HG03575 (cell line): ENCODE measurements at regions not wholly inside any gene's neighbourhood (a gene's known extent, or its start where the extent isn't known, plus 50 kb on each side); places are given as distances from the start of the nearest gene placed in this dataset.
"Not testable (repeated sequence)": the region's sequence is repeated elsewhere in the genome, so short reads cannot be mapped to it uniquely, and the experiment has no call there.

Experiments
- ATAC-seq: cut with Tn5 transposase; IDR thresholded peaks from one replicate; pipeline ENCODE4 v1.9.1; 2021; ENCODE audit not compliant: unreplicated experiment, insufficient number of reproducible peaks, low FRiP score; ENCODE audit errors: extremely low read depth

DNA sequence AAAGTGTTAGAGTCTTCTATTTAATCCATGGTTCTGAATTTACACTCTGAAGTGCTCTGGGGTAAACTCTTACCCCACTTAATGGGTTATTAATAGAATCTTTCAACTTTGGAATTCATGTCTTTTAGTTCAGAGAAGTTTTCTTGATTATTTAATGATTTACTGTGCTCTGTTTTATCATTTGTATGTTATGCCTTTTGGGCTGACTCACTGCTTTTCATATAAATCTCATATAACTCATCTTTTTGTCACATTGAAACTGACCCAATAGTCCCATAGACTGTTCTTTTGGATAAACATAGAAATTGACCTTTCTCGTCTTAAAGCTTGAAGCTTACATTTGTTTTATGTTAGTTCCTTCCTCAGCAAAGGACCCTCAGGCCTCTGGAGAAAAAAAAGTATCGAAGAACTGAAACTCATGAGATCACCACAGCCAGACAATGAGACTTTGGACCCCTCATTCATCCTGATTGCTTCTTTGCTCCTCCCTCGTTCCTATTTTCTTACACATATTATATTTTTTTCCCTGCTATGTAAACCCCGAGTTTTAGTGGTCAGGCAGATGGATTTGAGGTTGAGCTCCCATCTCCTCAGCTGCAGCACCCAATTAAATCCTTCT, 229.1 kb upstream of the CBLB start:
- no peak for ATAC-seq

DNA sequence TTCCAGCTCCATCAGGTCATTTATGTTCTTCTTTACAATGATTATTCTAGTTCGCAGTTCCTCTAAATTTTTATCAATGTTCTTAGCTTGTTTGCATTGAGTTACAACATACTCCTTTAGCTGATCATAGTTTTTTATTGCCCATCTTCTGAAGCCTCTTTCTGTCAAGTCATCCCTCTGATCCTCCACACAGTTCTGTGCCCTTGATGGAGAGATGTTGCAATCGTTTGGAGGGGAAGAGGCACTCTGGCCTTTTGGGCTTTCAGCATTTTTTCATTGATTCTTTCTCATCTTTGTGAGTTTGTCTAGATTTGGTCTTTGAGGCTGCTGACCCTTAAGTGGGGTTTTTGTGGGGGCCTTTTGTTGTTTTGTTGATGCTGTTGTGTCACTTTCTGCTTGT, 234.6 kb upstream of the CBLB start:
- ATAC-seq: no peak

DNA sequence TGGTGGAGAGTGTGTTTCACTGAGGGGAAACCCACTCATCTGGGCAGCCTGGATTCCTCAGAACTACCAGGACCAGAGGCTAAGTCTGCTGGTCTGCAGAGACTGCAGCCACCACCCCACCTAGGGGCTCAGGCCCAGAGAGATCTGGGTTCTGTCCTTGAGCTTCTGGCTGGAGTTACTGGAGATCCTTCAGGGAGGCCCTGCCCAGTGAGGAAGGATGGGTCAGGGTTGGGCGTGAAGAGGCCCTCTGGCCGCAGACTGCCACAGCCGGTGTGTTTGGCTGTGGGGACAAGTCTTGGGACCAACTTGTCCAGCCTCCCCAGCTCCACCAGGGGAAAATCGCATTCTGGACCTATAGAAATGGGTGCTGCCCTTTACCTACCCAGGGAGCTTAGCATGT, 235.3 kb upstream of the CBLB start:
- no peak for ATAC-seq

DNA sequence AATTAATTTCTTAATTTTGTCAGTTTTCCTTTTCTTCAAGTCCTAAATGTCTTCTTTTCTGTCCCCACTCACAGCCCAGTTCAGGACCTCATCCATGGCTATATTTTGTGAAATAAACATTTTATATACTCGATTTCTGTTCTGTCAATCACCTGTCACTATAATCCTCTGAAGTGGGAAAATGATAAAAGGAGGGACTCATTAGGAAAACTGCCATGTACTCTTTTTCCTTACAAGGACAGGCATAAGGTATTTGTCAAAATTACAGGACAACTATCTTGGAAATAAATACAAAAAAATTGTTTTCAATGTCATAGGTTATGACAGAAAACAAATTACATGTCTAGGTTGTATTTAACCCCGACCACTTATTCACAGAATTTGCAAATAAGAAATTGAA, 240.1 kb upstream of the CBLB start:
- no peak for ATAC-seq

DNA sequence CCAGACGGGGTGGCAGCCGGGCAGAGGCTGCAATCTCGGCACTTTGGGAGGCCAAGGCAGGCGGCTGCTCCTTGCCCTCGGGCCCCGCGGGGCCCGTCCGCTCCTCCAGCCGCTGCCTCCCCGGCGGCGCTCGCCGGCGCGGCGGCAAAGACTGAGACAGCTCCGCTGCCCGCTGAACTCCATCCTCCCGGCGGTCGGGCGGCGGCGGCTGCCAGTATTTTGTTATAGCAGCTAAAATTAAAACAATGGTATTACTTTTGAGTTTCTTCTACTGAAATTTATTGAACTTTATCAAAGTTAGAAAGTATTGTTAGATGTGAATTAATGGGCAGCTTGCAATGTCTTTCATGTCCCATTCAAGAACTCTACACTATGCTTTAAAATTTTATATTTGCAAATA, 243.7 kb upstream of the CBLB start:
- not testable (repeated sequence) for ATAC-seq

DNA sequence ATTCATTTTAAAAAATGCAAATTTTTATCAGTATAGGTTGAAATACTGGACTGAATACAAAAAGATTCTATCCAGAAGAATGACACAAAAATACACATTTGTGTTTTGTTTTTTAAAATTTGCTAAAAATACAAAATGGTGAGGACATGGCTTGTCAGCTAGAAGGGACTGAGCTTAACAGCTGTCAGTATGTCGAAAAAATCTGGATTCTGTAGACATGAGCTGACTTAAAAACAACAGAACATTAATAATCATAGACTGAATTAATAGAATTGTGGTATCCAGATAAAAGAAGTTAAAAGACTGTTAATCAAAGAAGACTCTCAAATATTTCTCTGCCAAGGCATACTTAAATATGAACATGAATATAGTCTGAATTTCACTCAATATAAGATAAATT, 244.9 kb upstream of the CBLB start:
- ATAC-seq: no peak

DNA sequence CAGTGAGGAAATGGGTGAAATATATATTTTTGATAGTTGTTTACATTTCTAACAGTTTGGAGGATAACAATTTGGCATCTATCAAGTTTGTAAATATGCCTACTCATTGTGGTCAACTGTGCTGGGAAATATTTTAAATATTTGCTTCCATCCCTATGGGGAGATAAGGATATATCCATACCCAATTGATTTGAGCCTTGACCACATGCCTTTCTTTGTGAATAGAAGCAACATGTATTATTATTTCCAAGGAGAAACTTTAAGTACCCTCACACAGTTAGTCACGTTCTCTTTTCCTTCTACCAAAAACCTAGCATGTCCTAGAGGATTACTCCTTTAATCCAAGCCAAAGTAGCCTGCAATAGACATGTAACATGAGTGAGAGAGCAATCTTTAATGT, 245.4 kb upstream of the CBLB start:
- ATAC-seq: no peak

DNA sequence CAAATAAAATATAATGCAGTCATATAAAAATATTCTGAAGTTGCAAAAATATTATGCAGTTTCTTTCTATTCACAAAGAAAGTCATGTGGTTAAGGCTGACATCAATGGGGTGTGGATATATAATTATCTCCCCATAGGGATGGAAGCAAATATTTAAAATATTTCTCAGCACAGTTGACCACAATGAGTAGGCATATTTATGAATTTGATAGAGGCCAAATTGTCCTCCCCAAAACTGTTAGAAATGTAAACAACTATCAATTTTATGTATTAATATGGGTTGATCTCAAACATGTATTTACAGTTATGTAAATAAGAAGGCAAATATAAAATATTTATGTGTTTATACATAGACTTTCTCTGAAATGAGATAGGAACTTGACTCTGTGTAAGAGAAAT, 246.0 kb upstream of the CBLB start:
- no peak for ATAC-seq

DNA sequence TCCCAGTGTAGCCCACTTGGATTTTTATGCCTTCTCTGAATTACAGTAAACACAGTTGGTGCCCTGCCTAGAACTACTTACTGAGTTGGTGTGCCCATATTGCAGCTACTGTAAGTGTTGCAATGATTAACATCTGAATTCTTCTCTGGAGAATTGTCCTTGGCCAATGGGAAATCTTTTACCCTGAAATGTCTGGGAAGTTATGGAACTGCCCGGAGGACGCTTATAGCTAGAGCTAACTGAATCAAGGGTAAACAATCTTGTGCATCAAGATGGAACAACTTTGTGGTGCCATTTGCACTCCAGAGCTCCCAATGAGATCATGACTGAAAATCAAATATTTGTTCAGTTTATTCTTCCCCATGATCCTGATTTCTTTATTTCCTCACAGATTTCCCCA, 246.7 kb upstream of the CBLB start:
- ATAC-seq: no peak

DNA sequence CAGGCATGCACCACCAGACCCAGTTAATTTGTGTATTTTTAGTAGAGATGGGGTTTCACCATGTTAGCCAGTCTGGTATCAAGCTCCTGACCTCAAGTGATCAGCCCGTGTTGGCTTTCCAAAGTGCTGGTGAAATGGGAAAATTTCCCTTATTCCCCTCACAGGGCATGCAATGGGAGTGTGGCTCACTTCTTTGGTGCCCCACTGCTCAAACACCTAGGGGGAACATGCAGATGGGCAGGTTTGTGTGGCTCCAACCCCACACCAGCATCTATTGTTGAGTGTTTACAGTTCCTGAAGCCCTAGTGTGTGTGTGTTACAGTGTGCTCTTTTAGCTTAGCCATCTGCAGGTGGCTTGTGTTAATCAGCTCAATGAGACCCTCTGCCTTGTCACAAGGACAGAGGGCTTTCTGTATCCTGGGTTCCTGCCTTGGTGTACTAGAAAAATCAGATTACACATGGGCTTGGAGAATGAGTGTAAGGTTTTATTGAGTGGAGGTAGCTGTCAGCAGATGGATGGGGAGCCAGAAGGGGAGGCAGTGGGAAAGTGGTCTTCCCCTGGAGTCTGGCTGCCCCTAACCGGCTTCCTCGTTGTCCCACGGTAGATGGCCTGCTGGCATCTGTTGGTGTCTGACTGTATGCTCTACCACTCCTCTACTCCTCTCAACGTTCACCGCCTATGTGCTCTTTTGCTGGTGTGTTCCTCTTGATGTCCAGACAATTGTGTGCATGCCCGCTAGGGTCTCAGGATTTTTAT, 248.1 kb upstream of the CBLB start:
- ATAC-seq: no peak

DNA sequence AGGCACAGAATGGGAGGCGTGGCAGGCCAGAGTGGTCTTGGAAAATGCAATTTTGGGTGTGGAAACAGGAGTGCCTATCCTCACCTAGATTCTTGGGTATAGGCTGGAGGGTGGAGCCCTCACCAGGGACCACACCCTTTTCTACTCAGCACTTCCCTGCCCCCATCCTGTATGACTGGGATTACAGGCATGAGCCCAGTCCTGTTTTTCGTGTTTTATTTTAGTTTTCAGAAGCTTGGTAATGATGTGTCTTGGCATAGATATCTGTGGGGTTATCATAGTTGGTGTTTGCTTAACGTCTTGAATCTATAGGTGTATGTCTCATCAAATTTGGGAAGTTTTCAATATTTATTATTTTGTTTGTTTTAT, 248.7 kb upstream of the CBLB start:
- ATAC-seq: no peak

DNA sequence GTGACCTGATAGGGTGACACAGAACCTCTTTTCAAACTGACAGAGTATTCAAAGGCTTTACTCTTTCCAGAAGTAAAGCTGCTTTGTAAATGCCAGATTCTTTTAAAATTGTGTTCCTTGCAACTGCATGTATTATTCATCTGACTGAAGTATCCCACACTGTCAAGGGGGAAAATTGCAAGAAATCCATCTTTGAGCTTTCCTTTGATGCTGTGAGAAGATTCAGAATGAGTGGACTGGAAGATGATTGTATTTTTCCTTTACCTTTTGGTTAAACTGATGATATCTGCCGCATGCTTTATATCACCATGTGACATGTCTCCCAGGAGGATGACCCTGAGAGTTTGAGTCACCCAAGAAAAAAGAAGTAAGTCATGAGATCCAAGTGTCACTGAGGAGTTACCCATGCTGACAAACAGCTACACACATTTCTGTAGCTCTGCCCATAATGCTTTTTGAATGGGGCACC, 250.8 kb upstream of the CBLB start:
- ATAC-seq: no peak

DNA sequence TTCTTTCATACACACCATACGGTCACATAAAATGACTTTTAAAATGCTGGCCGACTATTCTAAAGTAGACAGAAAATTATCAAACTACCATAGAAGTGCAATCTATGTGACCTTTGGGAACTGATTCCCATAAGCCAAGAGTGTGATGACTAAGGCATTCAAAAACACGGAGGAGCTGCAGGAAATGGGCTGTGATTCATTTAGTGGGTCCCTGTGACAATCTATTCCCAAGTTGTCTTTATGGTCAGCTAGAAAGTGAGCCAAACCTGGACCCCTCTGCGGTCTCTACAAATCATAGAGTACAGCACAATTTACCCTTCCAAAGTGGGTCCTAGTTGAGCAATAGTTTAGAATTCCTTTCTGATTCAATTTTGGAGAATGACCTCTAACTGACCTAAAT, 251.5 kb upstream of the CBLB start:
- no peak for ATAC-seq

DNA sequence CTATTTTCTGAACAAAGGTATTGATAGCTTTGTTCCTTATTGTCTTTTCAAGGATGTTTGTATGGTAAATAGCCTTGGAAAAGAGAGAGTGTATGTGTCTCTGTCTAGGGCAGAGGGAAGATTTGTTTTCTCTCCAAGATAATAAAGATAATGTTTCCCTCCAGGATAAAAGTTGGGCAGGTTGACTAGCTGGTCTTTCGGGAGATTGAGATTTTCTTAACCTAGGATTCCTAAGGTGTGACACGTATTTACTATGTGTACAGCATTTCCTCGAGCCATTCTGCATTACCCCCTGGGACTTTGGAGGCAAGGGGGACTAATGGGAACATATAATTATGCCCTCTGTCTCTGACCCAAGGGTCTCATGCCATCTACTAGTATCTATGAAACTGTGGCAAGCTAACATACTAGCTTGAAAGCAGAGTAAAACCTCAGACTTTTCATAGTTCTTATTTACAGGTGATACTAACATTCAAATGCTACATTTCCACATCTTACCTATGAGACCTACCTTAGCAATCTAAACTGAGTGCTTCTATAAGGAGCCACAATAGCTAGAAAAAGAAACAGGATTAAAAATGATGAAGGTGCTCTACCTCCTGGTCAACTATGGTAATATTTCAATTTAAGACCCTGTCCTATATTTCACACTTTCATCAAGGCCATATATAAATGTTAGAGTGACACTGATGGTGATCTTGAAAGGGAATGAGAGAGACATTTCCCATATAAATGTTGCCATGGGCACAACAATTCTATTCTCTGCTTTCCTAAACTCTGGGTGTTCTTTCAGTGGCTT, 252.9 kb upstream of the CBLB start:
- ATAC-seq: no peak

DNA sequence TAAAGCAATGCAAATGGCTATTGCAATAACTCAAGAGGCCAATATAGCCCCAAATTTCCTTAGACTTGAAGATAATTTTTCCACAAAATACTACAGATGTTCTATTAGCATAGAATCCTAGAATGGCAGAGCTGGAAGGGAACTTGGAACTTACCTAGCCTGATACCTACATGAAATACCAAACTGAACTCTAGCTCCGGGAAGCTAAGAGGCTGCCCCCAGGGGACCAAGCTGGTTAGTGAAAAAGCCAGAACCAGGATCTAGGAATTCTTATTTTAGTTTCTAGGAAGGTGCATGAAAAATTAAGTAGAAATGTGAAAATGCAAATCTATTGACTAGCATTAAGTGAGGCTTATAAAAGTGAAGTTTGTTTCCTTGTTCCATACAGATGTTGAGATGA, 256.0 kb upstream of the CBLB start:
- ATAC-seq: no peak

DNA sequence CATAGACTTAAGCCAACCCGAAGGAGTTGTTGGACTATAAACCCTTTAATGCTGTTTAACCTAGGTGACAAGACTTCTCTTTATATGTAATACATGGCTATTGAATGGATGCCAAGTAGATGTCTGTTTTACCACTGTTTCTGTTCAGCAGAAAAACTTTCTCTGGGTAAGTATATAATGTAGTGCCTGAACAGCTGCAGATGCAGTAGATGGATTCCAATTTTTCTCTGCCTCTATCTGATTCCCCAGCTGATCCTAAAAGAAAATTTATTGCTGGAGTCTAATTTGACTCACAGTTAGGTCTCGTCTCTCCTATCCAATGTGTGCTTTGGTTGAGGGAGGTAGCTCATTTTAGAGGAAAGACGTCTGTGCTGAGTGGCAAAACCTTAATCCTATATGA, 256.5 kb upstream of the CBLB start:
- ATAC-seq: no peak

DNA sequence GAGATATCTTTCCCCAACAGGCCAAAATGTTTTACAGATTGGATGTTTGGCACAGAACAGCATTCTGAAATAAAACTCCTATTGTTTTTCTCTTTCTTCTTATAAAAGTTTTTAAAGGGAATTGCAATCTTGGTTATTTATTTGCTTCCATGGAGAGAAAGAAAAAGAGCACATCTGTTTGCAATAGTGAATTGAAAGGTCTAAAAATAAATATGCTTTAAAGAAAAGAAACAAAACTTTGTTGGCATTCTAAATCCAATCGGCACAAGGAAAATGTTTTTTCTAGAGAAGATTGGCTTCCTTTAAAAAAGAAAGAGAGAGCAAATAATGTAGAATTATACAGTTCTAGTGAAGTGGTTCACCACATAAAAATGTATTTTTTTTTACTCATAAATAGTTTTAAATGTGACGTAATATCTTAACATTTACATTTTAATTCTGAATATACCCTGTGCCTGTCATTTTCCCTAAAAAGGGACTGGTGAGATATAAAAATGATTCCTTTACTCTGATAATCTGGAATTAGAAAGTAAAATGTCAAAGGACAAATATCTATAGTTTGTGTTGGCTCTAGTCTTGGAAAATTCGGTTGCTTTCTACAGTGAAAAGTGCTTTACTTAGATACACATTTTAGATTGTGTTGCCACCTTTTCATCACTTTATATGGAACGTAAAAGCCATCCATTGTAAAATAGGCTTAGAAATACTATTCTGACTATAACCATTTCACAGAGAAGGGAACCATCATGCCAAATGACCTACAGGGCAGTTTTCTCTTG, 257.4 kb upstream of the CBLB start:
- no peak for ATAC-seq

DNA sequence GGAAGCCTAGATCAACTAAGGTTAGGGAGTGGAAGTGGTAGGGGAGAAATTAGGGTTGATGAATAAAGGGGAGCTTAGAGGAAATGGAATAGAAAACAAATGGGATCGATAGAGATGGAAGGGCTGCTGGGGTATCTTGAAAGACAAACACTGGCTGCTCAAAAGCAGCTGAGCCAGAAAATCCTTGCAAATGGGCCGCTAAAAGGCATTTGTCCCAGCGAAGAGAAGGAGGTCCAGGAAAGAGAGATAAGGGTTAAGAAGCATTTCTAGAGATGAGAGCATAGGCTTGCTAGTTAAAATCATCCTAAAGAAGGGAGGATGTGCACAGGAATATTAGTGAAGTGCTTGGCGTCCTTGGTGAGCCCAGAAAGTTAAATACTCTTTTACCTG, 258.0 kb upstream of the CBLB start:
- no peak for ATAC-seq

DNA sequence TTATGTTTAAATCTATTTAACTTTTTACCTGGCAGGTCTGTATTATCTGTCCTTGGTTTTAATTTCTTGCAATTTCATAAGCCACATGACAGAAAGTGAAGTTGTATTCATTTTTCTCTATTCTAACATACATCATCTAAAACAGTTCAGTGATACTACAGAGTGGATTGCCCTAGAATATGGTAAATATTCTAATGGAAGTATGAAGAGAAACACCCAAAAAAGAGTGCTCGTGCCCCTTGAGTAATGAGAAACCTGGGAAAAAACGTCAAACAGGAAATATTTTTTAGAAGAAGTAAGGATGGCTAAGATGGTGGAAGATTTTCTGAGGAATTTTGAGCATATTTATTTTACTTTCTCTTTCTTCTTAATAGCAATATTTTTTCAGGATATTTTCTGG, 261.1 kb upstream of the CBLB start:
- no peak for ATAC-seq
